ENCODE measurements at regions not wholly inside any gene's neighbourhood (a gene's known extent, or its start where the extent isn't known, plus 50 kb on each side); places are given as distances from the start of the nearest gene placed in this dataset.

DNA sequence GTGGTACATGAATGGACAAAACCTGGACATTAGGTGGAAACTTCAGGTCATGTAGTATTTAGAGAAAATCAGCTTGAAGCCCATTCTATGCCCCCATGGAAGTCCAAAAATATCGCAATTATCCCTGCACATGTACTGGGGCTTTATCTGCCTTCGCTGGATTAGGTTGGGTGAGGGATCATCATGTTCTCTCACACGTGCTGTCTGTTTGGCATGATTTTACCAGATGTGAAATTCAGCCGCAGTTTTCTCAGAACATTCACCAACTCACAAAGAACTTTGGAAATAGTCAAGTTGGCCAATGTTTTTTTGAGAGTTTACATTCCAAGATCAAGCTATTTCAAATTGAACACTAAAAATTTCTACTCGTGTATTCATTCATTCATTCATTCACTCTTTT lies 459.8 kb upstream of the CITED2 start:
- Mint-ChIP-seq H3K27me3 (peaks cover 2% of the 10 kb centered on the region), H3K4me1 (no peaks in the 10 kb centered on the region), H3K4me3 (no peak overlapping the region), H3K9me3 (ENCODE audit: low read depth) (peaks cover 3% of the 10 kb centered on the region), H3K27ac (no peak overlapping the region), H3K36me3 (ENCODE audit: low read depth) (no peaks in the 10 kb centered on the region)
- intact Hi-C loops (cut with DNase I, micrococcal nuclease) = no loop called here
- no peak for DNase-seq
- ATAC-seq = no peak
- ChIA-PET CTCF (no interaction called here), POLR2A (interaction anchor here (0.6 kb wide), 2 partner anchors 622 to 850 kb away, joined by 3 read pairs; no protein-coding TSS in a partner anchor)

DNA sequence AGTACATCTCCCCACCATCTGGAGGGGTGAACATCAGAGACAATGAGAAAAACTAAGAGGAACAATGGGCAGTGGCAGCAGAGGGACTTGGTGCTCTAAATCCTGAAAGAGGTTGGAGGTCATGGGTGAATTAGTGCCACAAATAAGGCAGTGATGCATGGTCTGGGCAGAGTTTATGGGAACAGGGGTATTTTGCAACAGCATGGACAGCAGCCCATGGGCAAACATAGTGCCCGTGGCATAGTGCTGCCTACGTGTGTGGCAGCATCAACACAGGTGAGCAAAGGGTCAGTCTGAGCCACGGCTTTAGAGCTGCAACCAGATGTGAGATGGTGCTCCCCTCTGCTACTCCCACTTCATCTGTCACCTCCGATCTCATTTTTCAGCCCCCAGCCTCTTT lies 459.1 kb upstream of the CITED2 start:
- Mint-ChIP-seq H3K4me1 (no peaks in the 10 kb centered on the region), H3K4me3 (no peak overlapping the region), H3K27me3 (peaks cover 2% of the 10 kb centered on the region), H3K9me3 (ENCODE audit: low read depth) (no peaks in the 10 kb centered on the region), H3K36me3 (ENCODE audit: low read depth) (no peaks in the 10 kb centered on the region), H3K27ac (no peak overlapping the region)
- CTCF ChIA-PET = no interaction called here
- POLR2A ChIA-PET = interaction anchor here (0.6 kb wide), 2 partner anchors 623 to 850 kb away, joined by 3 read pairs; no protein-coding TSS in a partner anchor
- intact Hi-C loops (cut with DNase I, micrococcal nuclease) = no loop called here
- DNase-seq (no peak), ATAC-seq (no peak)

DNA sequence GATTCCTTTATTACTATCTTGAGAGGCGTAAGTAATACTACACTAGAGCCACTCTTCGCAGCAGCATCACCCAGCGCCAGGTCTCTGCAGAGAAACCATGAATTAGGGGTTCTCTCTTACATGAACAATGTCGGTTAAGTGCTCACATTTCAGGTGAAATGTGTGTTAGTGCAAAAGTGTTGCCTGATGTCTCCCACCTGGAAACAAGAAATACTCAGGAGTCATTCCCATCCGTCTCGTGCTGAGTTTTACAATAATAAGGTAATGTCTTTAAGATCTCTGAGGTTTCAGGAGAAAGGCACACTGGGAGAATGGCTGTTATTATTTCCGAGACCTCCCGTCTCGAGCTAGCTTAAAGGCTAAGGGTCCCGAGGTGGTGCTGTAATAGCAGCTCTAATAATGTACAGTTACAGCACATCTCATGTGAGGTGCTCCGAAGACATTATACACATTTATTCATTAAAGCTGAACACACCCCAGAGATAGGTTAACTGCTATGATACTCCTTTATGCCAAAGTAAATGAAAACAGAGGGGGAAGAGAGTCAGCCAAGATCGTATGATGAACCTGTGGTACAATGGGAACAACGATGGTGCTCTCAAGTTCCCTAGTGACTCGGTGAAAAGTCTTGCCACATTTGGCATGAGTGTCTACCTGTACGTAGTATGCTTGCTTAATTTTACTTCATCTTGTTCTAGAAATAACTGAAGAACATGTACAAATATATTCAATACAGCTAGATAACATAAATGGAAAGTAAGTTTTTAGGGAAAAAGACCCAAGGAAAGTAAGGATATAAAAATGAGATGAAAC lies 458.3 kb upstream of the CITED2 start:
- no peak overlapping the region for H3K27ac Mint-ChIP-seq
- H3K36me3 Mint-ChIP-seq (ENCODE audit: low read depth) = no peaks in the 10 kb centered on the region
- CTCF ChIA-PET = no interaction called here
- no peak overlapping the region for H3K4me3 Mint-ChIP-seq
- H3K4me1 Mint-ChIP-seq = no peaks in the 10 kb centered on the region
- DNase-seq (no peak), ATAC-seq (no peak)
- POLR2A ChIA-PET = no interaction called here
- H3K27me3 Mint-ChIP-seq = peaks cover 6% of the 10 kb centered on the region
- intact Hi-C loops (cut with DNase I, micrococcal nuclease) = no loop called here
- H3K9me3 Mint-ChIP-seq (ENCODE audit: low read depth) = no peaks in the 10 kb centered on the region

DNA sequence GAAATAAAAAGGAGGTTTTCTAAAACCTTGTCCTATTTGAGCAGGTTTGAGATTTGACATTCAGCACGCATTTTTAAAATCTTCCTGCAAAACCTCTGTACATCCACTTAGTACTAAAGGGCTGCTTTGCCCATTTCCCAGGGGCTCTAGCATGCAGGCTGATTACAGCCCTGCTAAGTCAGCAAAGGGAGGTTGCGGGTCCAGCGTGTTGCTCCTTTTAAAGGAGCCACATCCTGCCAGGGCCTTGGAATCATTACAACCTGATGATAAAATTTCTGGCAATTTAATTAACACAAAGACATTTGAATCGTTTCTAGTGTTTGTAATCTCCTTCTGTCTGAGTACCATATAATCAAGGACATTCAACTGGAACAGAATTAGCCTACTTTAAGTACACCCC lies 455.1 kb upstream of the CITED2 start:
- H3K4me1 Mint-ChIP-seq = no peaks in the 10 kb centered on the region
- H3K4me3 Mint-ChIP-seq = no peak overlapping the region
- peaks cover 14% of the 10 kb centered on the region for H3K27me3 Mint-ChIP-seq
- ChIA-PET POLR2A (no interaction called here), CTCF (interaction anchor here (0.7 kb wide), 1 partner anchor 460 kb away, joined by 3 read pairs; no protein-coding TSS in a partner anchor)
- no peaks in the 10 kb centered on the region for H3K36me3 Mint-ChIP-seq (ENCODE audit: low read depth)
- no peaks in the 10 kb centered on the region for H3K9me3 Mint-ChIP-seq (ENCODE audit: low read depth)
- ATAC-seq (no peak), DNase-seq (no peak)
- H3K27ac Mint-ChIP-seq = no peak overlapping the region
- intact Hi-C loops (cut with DNase I, micrococcal nuclease) = no loop called here

DNA sequence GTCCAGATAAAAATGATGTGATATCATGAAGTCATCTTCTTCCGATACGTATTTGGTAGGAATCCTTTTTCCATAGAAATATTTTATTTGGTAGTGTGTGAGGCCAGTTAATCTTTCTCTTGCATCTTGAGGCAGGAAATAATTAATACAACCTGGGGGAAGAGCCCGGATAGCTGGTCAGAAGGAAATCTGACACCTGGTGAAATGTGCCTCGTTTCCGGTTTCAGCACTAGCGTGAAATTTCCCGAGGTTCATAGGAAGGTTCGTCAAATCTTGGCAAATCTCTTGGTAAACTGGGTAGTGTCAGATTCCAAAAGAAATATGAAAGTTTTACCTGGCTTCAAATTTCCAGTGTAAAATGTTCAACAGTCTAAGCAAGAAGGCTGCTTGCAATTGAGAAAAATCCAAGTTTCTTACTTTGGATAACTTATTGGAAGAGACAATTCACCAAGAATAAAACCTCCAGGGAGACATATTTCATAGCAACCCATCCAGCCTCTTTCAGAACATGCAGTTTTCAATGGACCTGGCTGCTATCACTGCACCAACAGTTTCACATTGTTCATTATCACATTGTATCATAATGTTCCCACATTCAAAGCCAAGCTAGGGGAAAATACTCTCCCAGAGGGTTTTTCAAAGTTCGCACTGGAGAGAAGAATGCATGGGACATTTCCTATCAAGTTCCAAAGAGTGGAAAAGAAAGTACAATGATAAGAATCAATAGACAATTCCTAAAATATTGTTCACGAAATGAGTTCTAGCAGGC lies 454.5 kb upstream of the CITED2 start:
- Mint-ChIP-seq H3K9me3 (ENCODE audit: low read depth) (no peaks in the 10 kb centered on the region), H3K4me1 (no peaks in the 10 kb centered on the region), H3K27ac (no peak overlapping the region), H3K36me3 (ENCODE audit: low read depth) (no peaks in the 10 kb centered on the region), H3K27me3 (peaks cover 14% of the 10 kb centered on the region), H3K4me3 (no peak overlapping the region)
- intact Hi-C loops (cut with DNase I, micrococcal nuclease) = no loop called here
- CTCF ChIA-PET = no interaction called here
- DNase-seq (no peak), ATAC-seq (no peak)
- POLR2A ChIA-PET = no interaction called here

DNA sequence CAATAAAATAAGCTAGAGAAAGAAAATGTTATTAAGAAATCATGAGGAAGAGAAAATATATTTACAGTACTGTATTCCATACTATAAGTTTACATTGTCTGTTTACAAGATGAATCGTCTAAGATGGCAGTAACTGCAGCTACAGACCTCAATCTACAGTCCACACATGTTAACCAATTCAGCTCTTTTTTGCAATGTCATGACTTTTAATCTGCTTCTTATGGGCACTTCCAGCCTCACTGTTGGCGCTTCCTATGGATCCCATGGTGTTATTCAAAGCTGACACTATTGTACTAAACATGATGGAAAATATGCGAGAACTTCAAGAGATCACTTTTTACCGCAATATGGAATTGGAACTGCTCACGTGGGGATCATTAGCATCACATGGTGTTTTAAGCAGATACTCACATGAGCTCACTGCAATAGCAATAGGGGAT lies 451.5 kb upstream of the CITED2 start:
- Mint-ChIP-seq H3K4me1 (no peaks in the 10 kb centered on the region), H3K9me3 (ENCODE audit: low read depth) (no peaks in the 10 kb centered on the region), H3K36me3 (ENCODE audit: low read depth) (no peaks in the 10 kb centered on the region), H3K4me3 (no peak overlapping the region), H3K27ac (no peak overlapping the region), H3K27me3 (peaks cover 16% of the 10 kb centered on the region)
- ChIA-PET CTCF (no interaction called here), POLR2A (no interaction called here)
- intact Hi-C loops (cut with DNase I, micrococcal nuclease) = no loop called here
- DNase-seq = no peak
- no peak for ATAC-seq

DNA sequence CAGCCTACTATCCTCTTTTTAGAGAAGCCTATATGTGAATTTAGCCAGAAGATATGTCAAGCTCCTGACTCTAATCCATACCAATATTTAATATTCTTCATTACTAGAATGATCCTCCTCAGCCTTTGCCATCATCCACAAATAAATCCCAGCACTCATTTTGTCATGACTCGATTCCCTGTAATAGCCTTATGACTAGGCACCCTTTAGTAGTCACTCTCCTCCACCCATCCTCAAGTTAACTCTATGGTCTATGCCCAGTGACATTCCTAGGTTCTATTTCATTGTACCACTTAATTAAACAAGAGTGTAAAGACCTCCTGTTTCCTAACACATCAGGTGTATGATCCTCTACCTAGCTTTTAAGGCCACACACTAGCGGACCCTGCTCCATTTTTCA lies 450.4 kb upstream of the CITED2 start:
- no peak overlapping the region for H3K4me3 Mint-ChIP-seq
- intact Hi-C loops (cut with DNase I, micrococcal nuclease) = no loop called here
- H3K4me1 Mint-ChIP-seq = no peaks in the 10 kb centered on the region
- DNase-seq = no peak
- POLR2A ChIA-PET = no interaction called here
- CTCF ChIA-PET = no interaction called here
- H3K9me3 Mint-ChIP-seq (ENCODE audit: low read depth) = no peaks in the 10 kb centered on the region
- no peak overlapping the region for H3K27ac Mint-ChIP-seq
- H3K27me3 Mint-ChIP-seq = peaks cover 19% of the 10 kb centered on the region
- no peaks in the 10 kb centered on the region for H3K36me3 Mint-ChIP-seq (ENCODE audit: low read depth)
- no peak for ATAC-seq

DNA sequence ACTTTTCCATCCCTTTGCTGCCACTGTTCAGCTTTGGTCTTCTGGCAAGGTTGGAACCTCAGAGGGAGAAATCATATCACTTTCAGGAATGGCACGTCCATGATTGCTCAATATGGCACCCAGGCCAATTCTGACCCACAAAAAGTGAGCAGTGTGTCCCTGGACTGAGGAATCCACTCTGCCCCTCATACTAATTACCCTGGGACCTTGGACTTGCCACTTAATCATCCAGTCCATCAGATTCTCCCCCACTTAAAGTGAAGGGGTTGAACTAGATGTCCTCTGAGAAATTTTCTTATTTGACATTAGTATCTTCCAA lies 449.3 kb upstream of the CITED2 start:
- POLR2A ChIA-PET = no interaction called here
- H3K27me3 Mint-ChIP-seq = peaks cover 19% of the 10 kb centered on the region
- no peaks in the 10 kb centered on the region for H3K4me1 Mint-ChIP-seq
- DNase-seq (no peak), ATAC-seq (no peak)
- intact Hi-C loops (cut with DNase I, micrococcal nuclease) = no loop called here
- no peaks in the 10 kb centered on the region for H3K9me3 Mint-ChIP-seq (ENCODE audit: low read depth)
- H3K36me3 Mint-ChIP-seq (ENCODE audit: low read depth) = no peaks in the 10 kb centered on the region
- no peak overlapping the region for H3K27ac Mint-ChIP-seq
- CTCF ChIA-PET = no interaction called here
- H3K4me3 Mint-ChIP-seq = no peak overlapping the region

DNA sequence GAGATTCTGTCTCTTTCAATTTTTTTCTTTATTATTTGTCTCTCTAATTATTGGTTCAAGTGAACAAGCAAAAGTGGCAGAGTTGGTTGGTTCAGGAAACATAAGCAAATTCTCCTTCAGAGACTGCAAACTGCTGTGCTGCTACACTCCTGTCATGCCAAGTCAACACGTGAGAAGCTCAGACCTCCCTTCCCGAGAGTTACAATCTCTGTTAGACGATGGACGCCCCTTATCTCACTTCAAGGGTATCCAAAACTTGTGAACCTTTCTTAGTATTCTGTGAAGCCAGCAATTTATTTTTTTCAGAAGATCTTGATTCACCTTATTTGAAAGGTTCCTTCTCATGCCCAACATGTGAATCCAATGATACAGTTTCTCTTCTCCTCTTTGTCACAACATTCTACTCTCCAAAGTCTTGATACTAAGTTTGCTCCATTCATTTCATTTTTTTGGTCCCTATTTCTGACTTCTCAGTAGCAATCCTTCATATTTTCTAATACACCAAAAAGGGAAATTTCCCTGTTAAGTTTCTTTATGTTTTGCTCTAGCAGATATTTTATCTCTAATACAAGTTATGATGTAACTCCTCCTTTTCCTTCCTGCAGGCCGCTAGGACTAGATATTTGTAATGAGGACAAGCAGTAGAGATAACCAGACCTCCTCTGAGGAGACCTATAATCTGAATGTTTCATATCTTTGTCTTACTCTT lies 448.8 kb upstream of the CITED2 start:
- Mint-ChIP-seq H3K4me3 (no peak overlapping the region), H3K27ac (no peak overlapping the region), H3K27me3 (peaks cover 21% of the 10 kb centered on the region), H3K4me1 (no peaks in the 10 kb centered on the region), H3K36me3 (ENCODE audit: low read depth) (no peaks in the 10 kb centered on the region), H3K9me3 (ENCODE audit: low read depth) (no peaks in the 10 kb centered on the region)
- POLR2A ChIA-PET = no interaction called here
- ATAC-seq (no peak), DNase-seq (no peak)
- intact Hi-C loops (cut with DNase I, micrococcal nuclease) = no loop called here
- CTCF ChIA-PET = no interaction called here

DNA sequence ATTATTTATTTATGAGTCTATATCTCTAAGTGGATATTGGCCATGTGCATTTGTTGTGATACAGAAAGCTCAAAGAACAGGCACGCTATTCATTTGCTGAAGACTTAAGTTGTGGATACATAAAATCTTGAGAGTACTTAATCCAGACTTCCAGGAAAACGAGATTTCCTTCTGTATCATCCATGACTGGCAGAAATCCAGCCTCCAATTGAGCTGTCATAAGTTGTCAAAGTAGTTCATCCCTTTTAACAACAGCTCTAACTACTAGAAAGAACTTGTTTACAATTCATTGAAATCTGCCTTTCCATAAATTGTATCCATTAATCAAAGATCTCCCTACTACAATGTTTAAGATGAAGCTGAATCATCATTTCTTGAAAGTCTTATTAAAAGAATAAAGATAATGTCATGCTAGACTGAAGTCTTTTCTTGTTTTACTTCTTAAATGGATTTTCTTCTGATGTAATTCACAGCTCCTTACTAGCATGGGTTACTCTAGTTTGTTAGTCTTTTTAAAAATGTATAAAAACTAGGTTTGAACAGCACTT lies 447.3 kb upstream of the CITED2 start:
- ATAC-seq = no peak
- no peak overlapping the region for H3K27ac Mint-ChIP-seq
- CTCF ChIA-PET = interaction anchor here (0.6 kb wide), 1 partner anchor 76 kb away, joined by 3 read pairs; no protein-coding TSS in a partner anchor
- POLR2A ChIA-PET = no interaction called here
- intact Hi-C loops (cut with DNase I, micrococcal nuclease) = no loop called here
- no peaks in the 10 kb centered on the region for H3K36me3 Mint-ChIP-seq (ENCODE audit: low read depth)
- H3K4me3 Mint-ChIP-seq = no peak overlapping the region
- H3K9me3 Mint-ChIP-seq (ENCODE audit: low read depth) = no peaks in the 10 kb centered on the region
- DNase-seq = no peak
- no peaks in the 10 kb centered on the region for H3K4me1 Mint-ChIP-seq
- H3K27me3 Mint-ChIP-seq = peaks cover 17% of the 10 kb centered on the region

DNA sequence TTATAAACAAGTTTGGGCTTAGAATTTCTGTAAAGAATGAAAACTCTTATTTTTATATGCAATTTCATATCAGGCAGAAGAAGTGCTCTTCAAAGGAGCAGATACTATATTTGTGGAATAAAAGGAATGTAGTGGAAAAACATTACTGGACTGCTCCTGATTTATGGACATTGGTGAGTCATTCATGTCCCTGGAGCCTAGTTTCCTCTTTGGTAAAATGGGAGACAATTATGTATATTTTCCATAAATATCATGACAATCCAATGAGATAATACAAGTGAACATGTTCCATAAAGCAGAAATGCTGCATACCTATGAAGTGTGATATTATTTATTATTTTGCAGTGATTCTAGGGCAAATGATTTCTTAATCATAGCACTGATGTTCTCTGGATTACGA lies 445.8 kb upstream of the CITED2 start:
- Mint-ChIP-seq H3K9me3 (ENCODE audit: low read depth) (no peaks in the 10 kb centered on the region), H3K36me3 (ENCODE audit: low read depth) (no peaks in the 10 kb centered on the region), H3K27me3 (peaks cover 17% of the 10 kb centered on the region), H3K27ac (no peak overlapping the region), H3K4me3 (no peak overlapping the region), H3K4me1 (no peaks in the 10 kb centered on the region)
- ATAC-seq (no peak), DNase-seq (no peak)
- intact Hi-C loops (cut with DNase I, micrococcal nuclease) = no loop called here
- POLR2A ChIA-PET = no interaction called here
- CTCF ChIA-PET = no interaction called here

DNA sequence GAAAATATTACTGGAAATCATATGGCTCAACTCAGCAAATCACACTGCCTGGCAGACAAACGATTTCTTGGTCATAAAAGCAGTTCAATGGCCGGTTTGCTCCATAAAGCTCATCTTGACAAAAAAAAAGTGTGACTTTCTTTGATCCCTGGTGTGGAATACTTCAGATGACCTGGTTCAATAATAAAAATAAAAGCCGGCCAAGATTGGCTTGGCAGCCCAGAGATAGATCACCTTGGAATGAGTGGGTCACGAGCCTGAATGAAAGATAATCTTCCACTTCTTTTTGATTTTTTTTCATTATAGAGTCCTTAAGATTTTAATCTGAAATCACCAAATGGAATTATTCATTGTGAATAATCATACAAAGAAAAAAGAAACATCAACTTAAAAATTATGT lies 445.3 kb upstream of the CITED2 start:
- POLR2A ChIA-PET = no interaction called here
- no peak for DNase-seq
- H3K36me3 Mint-ChIP-seq (ENCODE audit: low read depth) = no peaks in the 10 kb centered on the region
- no peaks in the 10 kb centered on the region for H3K9me3 Mint-ChIP-seq (ENCODE audit: low read depth)
- H3K27me3 Mint-ChIP-seq = peaks cover 12% of the 10 kb centered on the region
- H3K4me3 Mint-ChIP-seq = no peak overlapping the region
- CTCF ChIA-PET = no interaction called here
- H3K27ac Mint-ChIP-seq = no peak overlapping the region
- H3K4me1 Mint-ChIP-seq = no peaks in the 10 kb centered on the region
- no peak for ATAC-seq
- intact Hi-C loops (cut with DNase I, micrococcal nuclease) = no loop called here
